GM19372 (cell line): ENCODE measurements at regions not wholly inside any gene's neighbourhood (a gene's known extent, or its start where the extent isn't known, plus 50 kb on each side); places are given as distances from the start of the nearest gene placed in this dataset.
A peak's percentile ranks its signal among the peaks of the same experiment; 100 is the strongest.

Experiments used
- ATAC-seq: cut with Tn5 transposase; IDR thresholded peaks from one replicate; pipeline ENCODE4 v1.9.1; 2021; ENCODE audit warnings: mild to moderate bottlenecking, low read depth, moderate library complexity; ENCODE audit not compliant: unreplicated experiment

- no peak for ATAC-seq
Observed at GRCh38 chr3:459311-459670, 262.7 kb downstream of the CHL1 start.

GRCh38 chr3:461006-461405, 264.4 kb downstream of the CHL1 start:
- ATAC-seq, result no peak

GRCh38 chr3:462851-463250, 266.3 kb downstream of the CHL1 start:
- no peak for ATAC-seq

- peak; percentile 98 for ATAC-seq
Observed at GRCh38 chr3:463252-464192, 267.0 kb downstream of the CHL1 start.

- no peak for ATAC-seq
Observed at GRCh38 chr3:464255-464654, 267.7 kb downstream of the CHL1 start.

GRCh38 chr3:468172-468571, 271.6 kb downstream of the CHL1 start:
- ATAC-seq, result no peak

- no peak for ATAC-seq
Observed at GRCh38 chr3:473033-473800, 276.7 kb downstream of the CHL1 start.

GRCh38 chr3:474828-475227, 278.3 kb downstream of the CHL1 start:
- ATAC-seq, result no peak

- ATAC-seq, result no peak
Observed at GRCh38 chr3:480070-480469, 283.5 kb downstream of the CHL1 start.

GRCh38 chr3:481111-481510, 284.5 kb downstream of the CHL1 start:
- ATAC-seq, result no peak

GRCh38 chr3:481680-482079, 285.1 kb downstream of the CHL1 start:
- ATAC-seq, result no peak

- no peak for ATAC-seq
Observed at GRCh38 chr3:482479-482878, 285.9 kb downstream of the CHL1 start.

GRCh38 chr3:484341-484740, 287.8 kb downstream of the CHL1 start:
- no peak for ATAC-seq

- no peak for ATAC-seq
Observed at GRCh38 chr3:487614-488013, 291.1 kb downstream of the CHL1 start.

GRCh38 chr3:492586-493316, 296.2 kb downstream of the CHL1 start:
- peak; percentile 49 for ATAC-seq

GRCh38 chr3:494190-494589, 297.6 kb downstream of the CHL1 start:
- ATAC-seq, result no peak

- ATAC-seq, result no peak
Observed at GRCh38 chr3:498487-498886, 301.9 kb downstream of the CHL1 start.

- no peak for ATAC-seq
Observed at GRCh38 chr3:499001-499761, 302.6 kb downstream of the CHL1 start.

- ATAC-seq, result no peak
Observed at GRCh38 chr3:502486-502885, 305.9 kb downstream of the CHL1 start.

GRCh38 chr3:513301-513700, 316.7 kb downstream of the CHL1 start:
- no peak for ATAC-seq
